Sigmoid colon (tissue), 4 donors: ENCODE measurements at regions not wholly inside any gene's neighbourhood (a gene's known extent, or its start where the extent isn't known, plus 50 kb on each side); places are given as distances from the start of the nearest gene placed in this dataset.

ENCODE experiments used
- CTCF ChIP-seq, 4 experiments: fragments of 450-650 bp in 3 of 4; fragments of 200-600 bp in 1 of 4; IDR thresholded peaks; one replicate each; pipeline ENCODE4 v1.5.1; 2016 to 2019; ENCODE audit warnings: antibody characterized with exemption in 4 of 4, mild to moderate bottlenecking in 3 of 4, moderate library complexity in 2 of 4
- EP300 ChIP-seq, 4 donors: sonication (generic); formaldehyde crosslinking; IDR thresholded peaks; one replicate each; pipeline ENCODE4 v1.6.1; 2017; ENCODE audit warnings: antibody characterized with exemption in 4 of 4
- POLR2A ChIP-seq, 2 donors: fragments of 450-650 bp; IDR thresholded peaks; one replicate each; pipeline ENCODE4 v1.6.1; 2016; ENCODE audit warnings: antibody characterized with exemption in 2 of 2, mild to moderate bottlenecking in 2 of 2, moderate library complexity in 2 of 2
- POLR2AphosphoS5 ChIP-seq, 4 donors: sonication (generic); formaldehyde crosslinking; IDR thresholded peaks; one replicate each; pipeline ENCODE4 v1.6.1; 2017; ENCODE audit warnings: antibody characterized with exemption in 4 of 4

- TF ChIP-seq POLR2AphosphoS5 (IDR thresholded peaks at IDR 0.05) (no peak), CTCF (IDR thresholded peaks at IDR 0.05) (no peak), POLR2A (IDR thresholded peaks at IDR 0.05) (no peak), EP300 (IDR thresholded peaks at IDR 0.05) (no peak)
Measured at GRCh38 chr6:168190646-168191443, 111.8 kb upstream of the FRMD1 start.
